ENCODE measurements at regions not wholly inside any gene's neighbourhood (a gene's known extent, or its start where the extent isn't known, plus 50 kb on each side); places are given as distances from the start of the nearest gene placed in this dataset.

DNA sequence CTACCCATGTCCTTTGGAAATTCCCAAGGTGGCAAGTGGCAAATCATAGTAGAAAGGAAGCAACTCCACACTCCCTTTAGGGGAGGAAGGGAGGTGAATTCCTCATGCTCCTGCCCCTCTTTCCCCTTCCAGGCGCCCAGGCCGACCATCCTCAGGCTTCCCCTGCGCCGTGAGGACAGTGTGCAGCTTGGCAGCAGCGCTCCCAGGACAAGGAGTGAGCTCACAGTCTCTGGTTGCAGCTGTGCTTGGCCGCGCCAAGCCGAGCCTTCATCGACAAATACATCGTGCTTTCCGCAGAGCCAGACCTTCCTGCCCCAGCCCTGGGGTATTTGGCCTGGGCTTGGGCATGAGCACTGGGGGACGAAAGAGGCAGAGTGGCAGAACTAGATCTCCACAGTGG, 112.6 kb downstream of the ENGASE start:
- no peak for TF ChIP-seq POLR2A (IDR thresholded peaks at IDR 0.05)
- TF ChIP-seq, protein P1, sequence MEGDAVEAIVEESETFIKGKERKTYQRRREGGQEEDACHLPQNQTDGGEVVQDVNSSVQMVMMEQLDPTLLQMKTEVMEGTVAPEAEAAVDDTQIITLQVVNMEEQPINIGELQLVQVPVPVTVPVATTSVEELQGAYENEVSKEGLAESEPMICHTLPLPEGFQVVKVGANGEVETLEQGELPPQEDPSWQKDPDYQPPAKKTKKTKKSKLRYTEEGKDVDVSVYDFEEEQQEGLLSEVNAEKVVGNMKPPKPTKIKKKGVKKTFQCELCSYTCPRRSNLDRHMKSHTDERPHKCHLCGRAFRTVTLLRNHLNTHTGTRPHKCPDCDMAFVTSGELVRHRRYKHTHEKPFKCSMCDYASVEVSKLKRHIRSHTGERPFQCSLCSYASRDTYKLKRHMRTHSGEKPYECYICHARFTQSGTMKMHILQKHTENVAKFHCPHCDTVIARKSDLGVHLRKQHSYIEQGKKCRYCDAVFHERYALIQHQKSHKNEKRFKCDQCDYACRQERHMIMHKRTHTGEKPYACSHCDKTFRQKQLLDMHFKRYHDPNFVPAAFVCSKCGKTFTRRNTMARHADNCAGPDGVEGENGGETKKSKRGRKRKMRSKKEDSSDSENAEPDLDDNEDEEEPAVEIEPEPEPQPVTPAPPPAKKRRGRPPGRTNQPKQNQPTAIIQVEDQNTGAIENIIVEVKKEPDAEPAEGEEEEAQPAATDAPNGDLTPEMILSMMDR (IDR thresholded peaks at IDR 0.05) = no peak
- ATAC-seq = no peak
- intact Hi-C loops (cut with DNase I) = loop anchor here (5.0 kb wide), 2 partner anchors 200 to 205 kb away; no protein-coding TSS in a partner anchor
- Histone ChIP-seq H3K4me3 (no peak overlapping the region), H3K27ac (no peak overlapping the region), H3K27me3 (no peaks in the 10 kb centered on the region), H3K36me3 (no peaks in the 10 kb centered on the region), H3K9me3 (no peaks in the 10 kb centered on the region), H3K4me1 (no peaks in the 10 kb centered on the region)
- 67% methylated on average over 5 of the region's 12 CpGs for WGBS (ENCODE audit: insufficient coverage, low coverage, low lambda C conversion rate, missing lambda C conversion rate)
- no peak for DNase-seq

DNA sequence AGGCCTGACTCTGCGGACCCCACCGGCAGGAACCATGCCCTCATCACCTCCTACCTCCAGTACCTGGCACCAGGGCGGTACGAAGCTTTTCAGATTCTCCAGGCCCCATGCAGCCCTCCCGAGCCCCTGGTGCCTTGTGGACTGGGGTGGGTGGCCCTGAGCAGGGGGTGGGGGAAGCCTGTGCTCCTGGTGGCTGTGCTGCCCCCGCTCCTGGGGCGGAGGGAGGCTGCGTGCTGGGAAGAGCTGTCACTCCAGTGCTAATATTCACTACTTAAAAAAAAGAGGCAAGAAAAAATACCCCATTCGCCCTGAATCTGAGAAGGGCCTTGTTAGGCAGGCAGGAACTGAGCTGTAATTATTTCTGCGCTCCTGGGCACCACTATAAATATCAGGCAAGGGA, 111.8 kb downstream of the ENGASE start:
- Histone ChIP-seq H3K9me3 (no peaks in the 10 kb centered on the region), H3K4me3 (no peak overlapping the region), H3K27ac (no peak overlapping the region), H3K27me3 (peaks cover 0 to 2% of the 10 kb centered on the region in 2 donors), H3K4me1 (no peaks in the 10 kb centered on the region), H3K36me3 (no peaks in the 10 kb centered on the region)
- TF ChIP-seq, protein P1 (IDR thresholded peaks at IDR 0.05) = no peak
- no peak for TF ChIP-seq POLR2A (IDR thresholded peaks at IDR 0.05)
- intact Hi-C loops (cut with DNase I) = loop anchor here (5.0 kb wide), 2 partner anchors 201 to 206 kb away; no protein-coding TSS in a partner anchor
- WGBS (ENCODE audit: insufficient coverage, low coverage, low lambda C conversion rate, missing lambda C conversion rate) = 42% methylated on average over 4 of the region's 10 CpGs
- DNase-seq (no peak), ATAC-seq (no peak)

DNA sequence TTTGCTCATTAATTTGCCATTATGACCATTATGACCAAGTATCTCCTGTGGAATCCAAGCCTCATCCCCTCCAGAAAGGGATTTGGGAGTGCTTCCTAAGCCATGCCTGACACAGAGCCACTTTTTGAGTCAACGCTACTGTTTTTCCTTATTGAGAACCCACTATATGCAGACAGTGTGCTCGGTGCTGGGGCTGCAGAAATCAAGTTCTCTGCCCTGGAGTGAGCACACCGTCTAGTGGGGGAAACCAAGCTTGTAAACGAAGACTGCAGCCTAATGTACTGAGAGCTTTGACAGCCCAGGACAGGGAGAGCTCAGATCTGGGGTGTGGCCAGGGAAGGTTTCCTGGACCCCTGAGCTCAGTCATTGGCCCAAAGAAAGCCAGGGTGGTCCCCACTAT, 111.0 kb downstream of the ENGASE start:
- TF ChIP-seq, protein P1 (IDR thresholded peaks at IDR 0.05) = no peak
- TF ChIP-seq POLR2A (IDR thresholded peaks at IDR 0.05) = no peak
- WGBS (ENCODE audit: insufficient coverage, low coverage, low lambda C conversion rate, missing lambda C conversion rate) = 43% methylated on average over 2 of the region's 4 CpGs
- DNase-seq = no peak
- Histone ChIP-seq H3K27ac (no peak overlapping the region), H3K4me1 (no peaks in the 10 kb centered on the region), H3K27me3 (peaks cover 0 to 7% of the 10 kb centered on the region in 2 donors), H3K4me3 (no peak overlapping the region), H3K9me3 (no peaks in the 10 kb centered on the region), H3K36me3 (no peaks in the 10 kb centered on the region)
- ATAC-seq = no peak
- intact Hi-C loops (cut with DNase I) = loop anchor here (5.0 kb wide), 2 partner anchors 202 to 207 kb away; no protein-coding TSS in a partner anchor

DNA sequence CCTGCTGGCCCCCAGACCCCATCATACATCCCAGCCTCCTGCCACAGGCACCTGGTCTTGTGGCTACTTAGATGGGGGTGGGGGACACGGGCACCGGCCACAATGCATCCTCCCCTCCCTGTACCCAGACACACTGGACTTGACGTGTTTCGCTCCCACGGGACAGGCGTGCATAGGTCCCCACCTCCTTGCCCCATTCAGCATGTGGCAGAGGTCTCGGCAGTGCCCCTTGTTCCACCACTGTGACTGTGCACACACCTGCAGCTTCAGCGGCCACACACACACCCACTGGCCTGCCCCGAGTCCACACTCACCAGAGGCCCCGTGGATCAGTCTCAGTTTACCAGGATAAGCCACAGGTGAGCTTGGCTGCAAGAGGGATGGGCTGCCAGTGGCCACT, 109.6 kb downstream of the ENGASE start:
- TF ChIP-seq, protein P1 (IDR thresholded peaks at IDR 0.05) = no peak
- no peak for TF ChIP-seq POLR2A (IDR thresholded peaks at IDR 0.05)
- DNase-seq (no peak), ATAC-seq (no peak)
- Histone ChIP-seq H3K4me3 (no peak overlapping the region), H3K27ac (no peak overlapping the region), H3K36me3 (no peaks in the 10 kb centered on the region), H3K9me3 (no peaks in the 10 kb centered on the region), H3K27me3 (peaks cover 0 to 7% of the 10 kb centered on the region in 2 donors), H3K4me1 (no peaks in the 10 kb centered on the region)
- intact Hi-C loops (cut with DNase I) = no loop called here
- WGBS (ENCODE audit: insufficient coverage, low coverage, low lambda C conversion rate, missing lambda C conversion rate) = 60% methylated on average over 1 of the region's 10 CpGs
